ENCODE measurements at regions not wholly inside any gene's neighbourhood (a gene's known extent, or its start where the extent isn't known, plus 50 kb on each side); places are given as distances from the start of the nearest gene placed in this dataset.

GRCh38 chr9:31671011-31671410 is 713.4 kb upstream of the ACO1 start (continued):
- TF ChIP-seq, protein P1, sequence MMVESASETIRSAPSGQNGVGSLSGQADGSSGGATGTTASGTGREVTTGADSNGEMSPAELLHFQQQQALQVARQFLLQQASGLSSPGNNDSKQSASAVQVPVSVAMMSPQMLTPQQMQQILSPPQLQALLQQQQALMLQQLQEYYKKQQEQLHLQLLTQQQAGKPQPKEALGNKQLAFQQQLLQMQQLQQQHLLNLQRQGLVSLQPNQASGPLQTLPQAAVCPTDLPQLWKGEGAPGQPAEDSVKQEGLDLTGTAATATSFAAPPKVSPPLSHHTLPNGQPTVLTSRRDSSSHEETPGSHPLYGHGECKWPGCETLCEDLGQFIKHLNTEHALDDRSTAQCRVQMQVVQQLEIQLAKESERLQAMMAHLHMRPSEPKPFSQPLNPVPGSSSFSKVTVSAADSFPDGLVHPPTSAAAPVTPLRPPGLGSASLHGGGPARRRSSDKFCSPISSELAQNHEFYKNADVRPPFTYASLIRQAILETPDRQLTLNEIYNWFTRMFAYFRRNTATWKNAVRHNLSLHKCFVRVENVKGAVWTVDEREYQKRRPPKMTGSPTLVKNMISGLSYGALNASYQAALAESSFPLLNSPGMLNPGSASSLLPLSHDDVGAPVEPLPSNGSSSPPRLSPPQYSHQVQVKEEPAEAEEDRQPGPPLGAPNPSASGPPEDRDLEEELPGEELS (CRISPR knock-in tag; IDR thresholded peaks at IDR 0.05; ENCODE audit: borderline replicate concordance) = no peak
- TF ChIP-seq JUND (IDR thresholded peaks at IDR 0.05; ENCODE audit: borderline replicate concordance, low read depth, low read length) (no peak), JUND (tag; IDR thresholded peaks at IDR 0.05; ENCODE audit: borderline replicate concordance, low read depth, low read length) (no peak), ZBED1 (IDR thresholded peaks at IDR 0.05) (no peak), CEBPG (CRISPR knock-in tag; IDR thresholded peaks at IDR 0.05) (no peak), CEBPG (tag; conservative IDR thresholded peaks at IDR 0.05 in 1 of 2, IDR thresholded peaks at IDR 0.05 in 1 of 2) (no peak), SOX6 (IDR thresholded peaks at IDR 0.05) (no peak), NRF1 (conservative IDR thresholded peaks at IDR 0.05 in 1 of 2, IDR thresholded peaks at IDR 0.05 in 1 of 2) (no peak), HIVEP1 (CRISPR knock-in tag; IDR thresholded peaks at IDR 0.05) (no peak), FOXJ2 (tag; IDR thresholded peaks at IDR 0.05) (no peak)

DNA sequence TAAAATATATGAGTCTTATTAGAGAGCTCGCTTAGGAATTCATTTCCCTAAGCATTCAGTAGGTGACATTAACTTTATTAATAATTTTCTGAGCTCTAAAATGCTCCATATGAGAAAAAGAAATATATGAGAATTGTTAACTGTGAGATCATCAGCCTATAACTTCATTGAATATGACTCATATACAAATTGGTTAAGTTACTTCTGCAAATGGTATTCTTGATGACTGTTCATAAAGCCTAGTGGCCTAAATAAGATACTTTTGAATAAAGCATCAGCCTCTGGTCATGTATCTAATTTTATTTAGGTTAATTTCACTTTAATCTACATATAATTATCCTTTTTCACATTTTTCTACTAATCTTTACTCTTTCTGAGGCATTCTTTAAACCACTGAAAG is 710.2 kb upstream of the ACO1 start:
- Histone ChIP-seq H3K9ac (ENCODE audit: insufficient read depth in 1 of 2, low read depth in 2 of 2, low read length in 2 of 2) (no peak overlapping the region), H3K9me3 (replicated peaks; ENCODE audit: control insufficient read depth, insufficient read depth, low read depth, low read length) (no peaks in the 10 kb centered on the region), H3K9me1 (ENCODE audit: control insufficient read depth, insufficient read depth, low read length) (no peaks in the 10 kb centered on the region), H3K27ac (ENCODE audit: extremely low read depth, low read depth, low read length) (no peak overlapping the region), H3K4me3 (no peak overlapping the region), H3K4me2 (ENCODE audit: insufficient read depth, low read length) (no peak overlapping the region), H3K27me3 (ENCODE audit: control insufficient read depth in 2 of 2, insufficient read depth in 2 of 2, low read length in 2 of 2) (no peaks in the 10 kb centered on the region), H3K79me2 (ENCODE audit: control insufficient read depth, insufficient read depth, low read length) (no peaks in the 10 kb centered on the region), H4K20me1 (replicated peaks; ENCODE audit: control insufficient read depth, insufficient read depth, low read length) (no peaks in the 10 kb centered on the region), H2AFZ (ENCODE audit: low read depth, low read length) (no peak overlapping the region), H3K36me3 (ENCODE audit: control insufficient read depth, insufficient read depth, low read length) (no peaks in the 10 kb centered on the region), H3K4me1 (replicated peaks in 1 of 2; ENCODE audit: control insufficient read depth in 2 of 2, insufficient read depth in 2 of 2, low read length in 2 of 2) (no peaks in the 10 kb centered on the region)
- DNase-seq (ENCODE audit: extremely low read depth in 1 of 4, low spot score in 3 of 4) (no peak), FAIRE-seq (no peak), ATAC-seq (no peak)
- intact Hi-C loops (cut with micrococcal nuclease) (no loop called here), in situ Hi-C loops (cut with MboI) (no loop called here)
- BruUV-seq (replicated peaks) = no TSS peak
- WGBS (ENCODE audit: insufficient coverage, low coverage, missing lambda C conversion rate) = 0% methylated on average over 1 of the region's 1 CpG
- ChIA-PET CTCF (ENCODE audit: low intra/inter-chr PET ratio) (no interaction called here), POLR2A (no interaction called here)
- TF ChIP-seq ZNF212 (CRISPR knock-in tag; IDR thresholded peaks at IDR 0.05) (no peak), CHD2 (IDR thresholded peaks at IDR 0.05; ENCODE audit: low read depth, low read length) (no peak), KDM4B (IDR thresholded peaks at IDR 0.05; ENCODE audit: borderline replicate concordance in 2 of 2, low read depth in 1 of 2) (no peak), NFATC3 (IDR thresholded peaks at IDR 0.05) (no peak)
- TF ChIP-seq, protein P2, sequence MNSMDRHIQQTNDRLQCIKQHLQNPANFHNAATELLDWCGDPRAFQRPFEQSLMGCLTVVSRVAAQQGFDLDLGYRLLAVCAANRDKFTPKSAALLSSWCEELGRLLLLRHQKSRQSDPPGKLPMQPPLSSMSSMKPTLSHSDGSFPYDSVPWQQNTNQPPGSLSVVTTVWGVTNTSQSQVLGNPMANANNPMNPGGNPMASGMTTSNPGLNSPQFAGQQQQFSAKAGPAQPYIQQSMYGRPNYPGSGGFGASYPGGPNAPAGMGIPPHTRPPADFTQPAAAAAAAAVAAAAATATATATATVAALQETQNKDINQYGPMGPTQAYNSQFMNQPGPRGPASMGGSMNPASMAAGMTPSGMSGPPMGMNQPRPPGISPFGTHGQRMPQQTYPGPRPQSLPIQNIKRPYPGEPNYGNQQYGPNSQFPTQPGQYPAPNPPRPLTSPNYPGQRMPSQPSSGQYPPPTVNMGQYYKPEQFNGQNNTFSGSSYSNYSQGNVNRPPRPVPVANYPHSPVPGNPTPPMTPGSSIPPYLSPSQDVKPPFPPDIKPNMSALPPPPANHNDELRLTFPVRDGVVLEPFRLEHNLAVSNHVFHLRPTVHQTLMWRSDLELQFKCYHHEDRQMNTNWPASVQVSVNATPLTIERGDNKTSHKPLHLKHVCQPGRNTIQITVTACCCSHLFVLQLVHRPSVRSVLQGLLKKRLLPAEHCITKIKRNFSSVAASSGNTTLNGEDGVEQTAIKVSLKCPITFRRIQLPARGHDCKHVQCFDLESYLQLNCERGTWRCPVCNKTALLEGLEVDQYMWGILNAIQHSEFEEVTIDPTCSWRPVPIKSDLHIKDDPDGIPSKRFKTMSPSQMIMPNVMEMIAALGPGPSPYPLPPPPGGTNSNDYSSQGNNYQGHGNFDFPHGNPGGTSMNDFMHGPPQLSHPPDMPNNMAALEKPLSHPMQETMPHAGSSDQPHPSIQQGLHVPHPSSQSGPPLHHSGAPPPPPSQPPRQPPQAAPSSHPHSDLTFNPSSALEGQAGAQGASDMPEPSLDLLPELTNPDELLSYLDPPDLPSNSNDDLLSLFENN (IDR thresholded peaks at IDR 0.05; ENCODE audit: low read depth in 2 of 2, low read length in 2 of 2) = no peak

Measured in K562 (cell line).